Activated B cell treated with CpG ODN at 0.5 μM for 24 hours (primary cell): ENCODE measurements at regions not wholly inside any gene's neighbourhood (a gene's known extent, or its start where the extent isn't known, plus 50 kb on each side); places are given as distances from the start of the nearest gene placed in this dataset.
A peak's percentile ranks its signal among the peaks of the same experiment; 100 is the strongest.
"Not testable (repeated sequence)": the region's sequence is repeated elsewhere in the genome, so short reads cannot be mapped to it uniquely, and the experiment has no call there.

ENCODE experiments used
- ATAC-seq: fragments of 200-7000 bp; cut with Tn5 transposase; one replicate; pipeline ENCODE4 v1.10.0; 2021; ENCODE audit warnings: low read depth, mild to moderate bottlenecking, moderate library complexity
- CTCF ChIA-PET: fragments of 350-600 bp; sonication (Branson Sonifier 250); formaldehyde crosslinking; loops from one replicate; lab custom pipeline; 2021; ENCODE audit warnings: antibody characterized with exemption; lab: Charles Lee
- POLR2A ChIA-PET: fragments of 350-600 bp; sonication (Branson Sonifier 250); formaldehyde crosslinking; loops from one replicate; lab custom pipeline; 2021; ENCODE audit warnings: antibody characterized with exemption; lab: Charles Lee
- DNase-seq: peaks from one replicate; pipeline ENCODE4 v3.0.0; 2022
- H3K27ac Mint-ChIP-seq: one replicate; pipeline ENCODE4 v1.8.0; 2020; ENCODE audit warnings: mixed read lengths
- H3K27me3 Mint-ChIP-seq: one replicate; pipeline ENCODE4 v1.8.0; 2021; ENCODE audit warnings: mixed read lengths
- H3K36me3 Mint-ChIP-seq: one replicate; pipeline ENCODE4 v1.8.0; 2021; ENCODE audit warnings: low read depth, mixed read lengths
- H3K4me1 Mint-ChIP-seq: one replicate; pipeline ENCODE4 v1.8.0; 2021; ENCODE audit warnings: mixed read lengths
- H3K4me3 Mint-ChIP-seq: one replicate; pipeline ENCODE4 v1.8.0; 2020; ENCODE audit warnings: mild to moderate bottlenecking, mixed read lengths
- H3K9me3 Mint-ChIP-seq: one replicate; pipeline ENCODE4 v1.8.0; 2020; ENCODE audit warnings: mixed read lengths
- intact Hi-C: fragments of 100-400 bp; cut with micrococcal nuclease; formaldehyde crosslinking; loops from one replicate; pipeline ENCODE4 v1.15.1; 2024
- TF ChIP-seq, protein P1 (sequence below): fragments of 200-600 bp; IDR thresholded peaks from one replicate; pipeline ENCODE4 v1.8.0; 2022; ENCODE audit warnings: antibody characterized with exemption, mild to moderate bottlenecking

DNA sequence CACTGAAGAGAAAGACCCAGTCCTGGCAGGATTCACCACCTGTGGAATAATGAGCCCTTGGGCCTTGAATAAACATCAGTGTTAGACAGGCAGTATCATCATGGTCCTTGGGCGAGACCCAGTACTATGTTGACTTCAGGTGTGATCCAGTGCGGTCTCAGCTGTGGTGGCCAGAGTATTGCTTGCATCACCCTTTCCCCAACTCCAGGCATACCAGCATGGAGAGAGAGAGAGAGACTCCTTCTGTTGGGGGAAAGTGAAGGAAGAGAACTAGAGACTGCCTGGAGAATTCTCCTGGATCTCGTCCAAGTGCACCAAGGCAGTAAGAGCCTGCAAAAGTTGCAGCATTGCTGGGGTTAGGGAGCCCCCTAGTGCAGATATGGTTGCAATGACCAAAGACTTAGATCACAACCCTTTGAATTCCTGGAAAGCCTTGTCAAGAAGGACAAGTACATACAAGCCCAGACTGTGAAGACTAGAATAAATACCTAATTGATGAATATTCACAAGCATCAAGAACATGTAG, 61.1 kb upstream of the VAMP7 start:
- peak; percentile 34 for ATAC-seq
- no peak for DNase-seq
- TF ChIP-seq, protein P1, sequence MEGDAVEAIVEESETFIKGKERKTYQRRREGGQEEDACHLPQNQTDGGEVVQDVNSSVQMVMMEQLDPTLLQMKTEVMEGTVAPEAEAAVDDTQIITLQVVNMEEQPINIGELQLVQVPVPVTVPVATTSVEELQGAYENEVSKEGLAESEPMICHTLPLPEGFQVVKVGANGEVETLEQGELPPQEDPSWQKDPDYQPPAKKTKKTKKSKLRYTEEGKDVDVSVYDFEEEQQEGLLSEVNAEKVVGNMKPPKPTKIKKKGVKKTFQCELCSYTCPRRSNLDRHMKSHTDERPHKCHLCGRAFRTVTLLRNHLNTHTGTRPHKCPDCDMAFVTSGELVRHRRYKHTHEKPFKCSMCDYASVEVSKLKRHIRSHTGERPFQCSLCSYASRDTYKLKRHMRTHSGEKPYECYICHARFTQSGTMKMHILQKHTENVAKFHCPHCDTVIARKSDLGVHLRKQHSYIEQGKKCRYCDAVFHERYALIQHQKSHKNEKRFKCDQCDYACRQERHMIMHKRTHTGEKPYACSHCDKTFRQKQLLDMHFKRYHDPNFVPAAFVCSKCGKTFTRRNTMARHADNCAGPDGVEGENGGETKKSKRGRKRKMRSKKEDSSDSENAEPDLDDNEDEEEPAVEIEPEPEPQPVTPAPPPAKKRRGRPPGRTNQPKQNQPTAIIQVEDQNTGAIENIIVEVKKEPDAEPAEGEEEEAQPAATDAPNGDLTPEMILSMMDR = no peak
- no peaks in the 10 kb centered on the region for H3K4me1 Mint-ChIP-seq
- no peak overlapping the region for H3K27ac Mint-ChIP-seq
- CTCF ChIA-PET = no interaction called here
- H3K27me3 Mint-ChIP-seq = peaks cover 4% of the 10 kb centered on the region
- no peaks in the 10 kb centered on the region for H3K36me3 Mint-ChIP-seq
- H3K4me3 Mint-ChIP-seq = no peak overlapping the region
- peaks cover 2% of the 10 kb centered on the region for H3K9me3 Mint-ChIP-seq
- intact Hi-C loops = loop anchor here (5.0 kb wide), 1 partner anchor 903 kb away; no protein-coding TSS in a partner anchor
- POLR2A ChIA-PET = no interaction called here

- Mint-ChIP-seq H3K27ac (no peak overlapping the region), H3K9me3 (peaks cover 2% of the 10 kb centered on the region), H3K4me3 (no peak overlapping the region), H3K4me1 (no peaks in the 10 kb centered on the region), H3K27me3 (peaks cover 4% of the 10 kb centered on the region), H3K36me3 (no peaks in the 10 kb centered on the region)
- DNase-seq (no peak), ATAC-seq (no peak)
- ChIA-PET CTCF (no interaction called here), POLR2A (no interaction called here)
- TF ChIP-seq, protein P1 = no peak
- intact Hi-C loops = no loop called here
Observed at GRCh38 chrX:155819525-155819924, 61.6 kb upstream of the VAMP7 start.

- H3K27me3 Mint-ChIP-seq, DNase-seq, POLR2A ChIA-PET, H3K36me3 Mint-ChIP-seq, H3K4me3 Mint-ChIP-seq, ATAC-seq, intact Hi-C loops, CTCF ChIA-PET, H3K4me1 Mint-ChIP-seq, H3K9me3 Mint-ChIP-seq, H3K27ac Mint-ChIP-seq: not testable (repeated sequence)
Observed at GRCh38 chrX:155814391-155814790, 66.8 kb upstream of the VAMP7 start.

GRCh38 chrX:155779831-155780230, 101.3 kb upstream of the VAMP7 start:
- ATAC-seq = no peak
- no peak for DNase-seq
- Mint-ChIP-seq H3K4me3 (no peak overlapping the region), H3K27ac (no peak overlapping the region), H3K9me3 (no peaks in the 10 kb centered on the region), H3K4me1 (no peaks in the 10 kb centered on the region), H3K36me3 (no peaks in the 10 kb centered on the region), H3K27me3 (no peaks in the 10 kb centered on the region)
- intact Hi-C loops = no loop called here
- POLR2A ChIA-PET = no interaction called here
- TF ChIP-seq, protein P1 = no peak
- CTCF ChIA-PET = no interaction called here

DNA sequence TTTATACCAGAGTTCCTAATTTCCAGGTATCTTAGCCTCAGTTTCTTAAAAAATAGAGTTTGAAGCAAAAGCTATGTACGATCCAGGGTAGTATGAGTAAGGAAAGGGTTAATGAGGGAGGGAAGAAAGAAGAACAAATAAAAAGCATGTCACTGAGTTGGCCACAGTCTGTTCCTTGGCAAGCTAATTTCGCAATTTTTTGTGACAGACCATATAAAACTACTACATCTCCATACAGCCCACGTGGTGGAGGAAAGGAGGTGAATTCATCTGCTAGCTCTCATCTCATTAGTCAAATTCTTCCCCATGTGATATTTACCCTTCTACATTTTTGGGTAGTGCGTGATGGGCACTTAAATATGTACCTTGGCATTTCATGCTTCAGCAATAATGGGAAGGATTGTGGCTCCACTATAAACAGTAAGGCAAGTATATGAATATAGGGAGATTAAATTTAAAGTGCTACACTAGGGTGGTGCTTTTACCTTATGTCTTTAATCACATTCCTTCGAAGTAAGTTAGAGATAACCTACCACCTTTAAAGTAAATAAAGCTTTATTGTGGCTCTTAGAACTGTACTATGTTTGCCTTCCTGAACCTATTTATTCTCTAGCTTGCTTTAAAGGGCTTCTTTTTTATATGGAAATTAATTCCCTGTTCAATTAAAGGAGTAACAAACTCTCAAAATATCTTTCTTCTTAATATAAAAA, 102.1 kb upstream of the VAMP7 start:
- H3K4me3 Mint-ChIP-seq = no peak overlapping the region
- no peak overlapping the region for H3K27ac Mint-ChIP-seq
- intact Hi-C loops = no loop called here
- ChIA-PET POLR2A (no interaction called here), CTCF (no interaction called here)
- DNase-seq (no peak), ATAC-seq (no peak)
- no peaks in the 10 kb centered on the region for H3K9me3 Mint-ChIP-seq
- no peaks in the 10 kb centered on the region for H3K27me3 Mint-ChIP-seq
- TF ChIP-seq, protein P1 = no peak
- no peaks in the 10 kb centered on the region for H3K4me1 Mint-ChIP-seq
- no peaks in the 10 kb centered on the region for H3K36me3 Mint-ChIP-seq
